Inferior parietal cortex (tissue), 1 donor: ENCODE measurements at regions not wholly inside any gene's neighbourhood (a gene's known extent, or its start where the extent isn't known, plus 50 kb on each side); places are given as distances from the start of the nearest gene placed in this dataset.
"Not testable (repeated sequence)": the region's sequence is repeated elsewhere in the genome, so short reads cannot be mapped to it uniquely, and the experiment has no call there.

ENCODE experiments used
- DNase-seq: peaks from one replicate; pipeline ENCODE4 v3.0.0-alpha.2; 2016; ENCODE audit errors: extremely low spot score

GRCh38 chr10:8677642-8678041, 623.2 kb downstream of the GATA3 start:
- DNase-seq, result no peak

- not testable (repeated sequence) for DNase-seq
Measured at GRCh38 chr10:8684916-8685315, 630.4 kb downstream of the GATA3 start.

GRCh38 chr10:8688881-8689280, 634.4 kb downstream of the GATA3 start:
- no peak for DNase-seq

- DNase-seq, result no peak
Measured at GRCh38 chr10:8691498-8692017, 637.1 kb downstream of the GATA3 start.

GRCh38 chr10:8693635-8694034, 639.1 kb downstream of the GATA3 start:
- not testable (repeated sequence) for DNase-seq

- no peak for DNase-seq
Measured at GRCh38 chr10:8696746-8697145, 642.3 kb downstream of the GATA3 start.

- no peak for DNase-seq
Measured at GRCh38 chr10:8700689-8701088, 646.2 kb downstream of the GATA3 start.

- DNase-seq, result no peak
Measured at GRCh38 chr10:8702181-8702580, 647.7 kb downstream of the GATA3 start.

- no peak for DNase-seq
Measured at GRCh38 chr10:8705415-8705814, 650.9 kb downstream of the GATA3 start.

GRCh38 chr10:8712656-8713055, 658.2 kb downstream of the GATA3 start:
- DNase-seq, result no peak

- DNase-seq, result no peak
Measured at GRCh38 chr10:8719971-8720370, 665.5 kb downstream of the GATA3 start.

- DNase-seq, result no peak
Measured at GRCh38 chr10:8721650-8722049, 667.2 kb downstream of the GATA3 start.

- no peak for DNase-seq
Measured at GRCh38 chr10:8722835-8723234, 668.3 kb downstream of the GATA3 start.

- DNase-seq, result no peak
Measured at GRCh38 chr10:8725343-8725742, 670.9 kb downstream of the GATA3 start.

GRCh38 chr10:8726084-8726778, 671.7 kb downstream of the GATA3 start:
- no peak for DNase-seq

GRCh38 chr10:8726779-8727084, 672.2 kb downstream of the GATA3 start:
- DNase-seq, result no peak

- DNase-seq, result no peak
Measured at GRCh38 chr10:8731121-8732095, 676.9 kb downstream of the GATA3 start.

GRCh38 chr10:8738987-8739386, 684.5 kb downstream of the GATA3 start:
- DNase-seq, result no peak

GRCh38 chr10:8752146-8752843, 697.8 kb downstream of the GATA3 start:
- no peak for DNase-seq

GRCh38 chr10:8758029-8758428, 703.5 kb downstream of the GATA3 start:
- no peak for DNase-seq

GRCh38 chr10:8766899-8767298, 712.4 kb downstream of the GATA3 start:
- no peak for DNase-seq

- no peak for DNase-seq
Measured at GRCh38 chr10:8767591-8767990, 713.1 kb downstream of the GATA3 start.
